GM19324 (cell line): ENCODE measurements at regions not wholly inside any gene's neighbourhood (a gene's known extent, or its start where the extent isn't known, plus 50 kb on each side); places are given as distances from the start of the nearest gene placed in this dataset.
"Not testable (repeated sequence)": the region's sequence is repeated elsewhere in the genome, so short reads cannot be mapped to it uniquely, and the experiment has no call there.

Source experiments
- ATAC-seq: cut with Tn5 transposase; IDR thresholded peaks from one replicate; pipeline ENCODE4 v1.9.1; 2021; ENCODE audit warnings: mild to moderate bottlenecking, moderate library complexity; ENCODE audit not compliant: unreplicated experiment, low FRiP score

DNA sequence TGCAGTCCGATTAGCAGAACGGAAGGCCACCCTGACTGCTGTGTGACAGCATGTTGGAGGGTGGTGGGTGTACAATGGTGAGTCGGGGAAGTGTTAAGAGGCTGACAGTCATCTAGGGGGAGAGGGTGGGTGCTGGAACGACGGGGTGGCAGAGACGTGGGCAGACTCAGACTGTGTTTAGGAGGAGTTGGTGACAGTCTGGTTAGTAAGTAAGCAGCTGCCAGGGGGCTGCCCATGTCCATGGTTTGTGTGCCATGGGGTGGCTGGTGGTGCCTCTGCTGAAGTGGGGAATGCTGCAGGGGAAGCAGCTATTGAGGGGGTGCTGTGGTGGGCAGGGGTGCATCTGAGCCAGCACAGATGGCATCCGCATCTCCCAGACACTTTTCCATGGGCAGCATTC lies 51.3 kb upstream of the BOD1 start:
- no peak for ATAC-seq

DNA sequence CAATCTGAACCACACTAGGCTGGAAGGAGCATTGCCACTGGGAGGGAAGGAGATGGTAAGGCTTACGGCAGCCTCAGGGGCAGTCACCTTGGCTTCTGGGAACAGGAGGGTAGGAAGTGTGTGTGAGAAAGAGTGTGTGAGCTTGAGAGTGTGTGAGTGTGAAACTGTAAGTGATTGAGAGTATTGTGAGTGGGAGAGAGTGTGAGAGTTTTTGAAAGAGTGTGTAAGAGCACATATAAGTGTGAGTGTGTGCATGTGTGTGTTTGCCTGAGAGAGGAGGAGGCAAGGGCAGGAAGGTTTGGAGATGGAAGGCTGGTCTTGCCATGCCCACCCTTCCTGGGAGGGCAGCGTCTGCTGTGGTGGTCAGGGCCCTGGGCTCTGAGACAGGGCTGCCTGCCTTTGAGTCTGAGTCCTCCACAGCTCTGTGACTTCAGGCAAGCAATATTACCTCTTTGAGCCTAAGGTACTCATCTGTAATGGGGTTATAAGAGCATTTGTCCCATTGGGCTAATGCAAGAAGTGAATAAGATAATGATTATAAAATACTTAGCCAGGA lies 51.9 kb upstream of the BOD1 start:
- ATAC-seq, result no peak

DNA sequence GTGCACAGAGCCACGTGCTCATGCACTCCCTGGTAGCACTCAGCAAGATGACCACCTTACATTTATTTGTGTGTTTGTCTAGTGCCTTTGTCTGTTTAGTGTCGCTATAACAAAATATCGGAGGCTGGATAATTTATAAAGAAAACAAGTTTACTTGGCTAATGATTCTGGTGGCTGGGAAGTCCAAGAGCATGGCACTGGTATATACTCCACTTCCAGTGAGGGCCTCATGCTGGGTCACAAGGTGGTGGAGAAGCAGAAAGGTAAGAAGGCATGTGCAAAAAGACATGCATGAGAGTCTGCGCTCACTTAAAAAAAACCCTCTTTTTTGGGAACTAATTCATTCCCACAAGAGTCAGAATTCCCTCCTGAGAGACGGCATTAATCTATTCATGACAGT lies 52.5 kb upstream of the BOD1 start:
- ATAC-seq, result no peak

DNA sequence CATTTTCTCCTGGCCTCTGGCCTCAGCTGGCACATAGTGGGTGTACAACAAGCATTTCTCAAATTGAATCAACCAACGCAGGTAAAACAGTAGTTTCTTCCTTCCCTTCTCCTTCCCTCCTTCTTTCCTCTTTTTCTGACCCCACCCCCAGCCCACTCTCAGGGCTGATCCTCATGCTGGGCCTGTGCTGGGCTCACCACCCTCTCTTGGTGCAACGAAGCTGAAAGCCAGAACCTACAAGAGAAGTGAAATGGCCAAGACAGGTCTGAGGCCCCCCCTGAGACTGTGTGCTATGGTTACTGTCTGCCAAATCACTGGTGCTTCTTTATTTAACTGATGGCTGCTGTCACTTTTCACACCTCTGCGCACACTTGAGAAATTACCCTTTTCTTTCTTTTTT lies 53.0 kb upstream of the BOD1 start:
- ATAC-seq, result no peak

DNA sequence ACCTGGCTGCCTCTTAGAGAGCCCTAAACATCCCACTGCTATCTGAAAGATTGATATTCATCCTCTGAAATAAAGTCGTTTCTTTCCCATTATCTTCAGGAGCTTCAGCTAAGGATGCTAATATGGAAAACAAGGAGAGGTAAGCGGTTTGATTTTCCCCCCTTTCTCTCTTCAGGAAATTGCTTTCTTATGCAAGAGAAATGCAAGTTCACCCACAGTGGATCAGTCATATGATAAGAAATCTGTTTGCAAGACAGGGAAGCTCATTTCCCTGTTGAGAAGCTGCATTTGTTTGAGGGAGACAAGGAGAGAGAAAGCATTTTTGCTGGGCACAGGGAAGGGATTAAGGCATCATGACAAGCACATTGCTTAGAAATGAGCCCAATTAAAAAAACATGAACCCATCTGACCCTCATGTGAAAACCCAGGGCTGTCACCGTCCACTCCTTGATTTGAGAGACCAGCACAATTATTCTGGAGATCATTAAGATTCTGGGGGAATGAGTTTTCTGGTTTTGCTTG lies 53.7 kb upstream of the BOD1 start:
- ATAC-seq, result no peak

DNA sequence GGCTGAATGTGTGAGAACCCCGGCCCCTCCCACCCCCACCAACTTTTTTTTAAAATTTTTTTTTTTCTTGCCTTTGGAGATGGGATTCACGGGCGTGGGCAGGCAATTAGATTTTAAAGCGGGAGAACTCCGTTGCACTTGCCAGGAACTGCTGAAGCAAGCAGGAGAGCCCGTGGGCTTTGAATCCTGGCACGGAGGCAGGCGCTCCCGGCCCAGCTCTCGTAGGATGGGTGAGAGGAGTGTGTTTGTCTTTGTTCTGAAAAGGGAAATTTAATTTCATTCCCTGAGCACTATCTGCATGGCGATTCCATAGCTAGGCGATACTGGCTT lies 54.3 kb upstream of the BOD1 start:
- no peak for ATAC-seq

DNA sequence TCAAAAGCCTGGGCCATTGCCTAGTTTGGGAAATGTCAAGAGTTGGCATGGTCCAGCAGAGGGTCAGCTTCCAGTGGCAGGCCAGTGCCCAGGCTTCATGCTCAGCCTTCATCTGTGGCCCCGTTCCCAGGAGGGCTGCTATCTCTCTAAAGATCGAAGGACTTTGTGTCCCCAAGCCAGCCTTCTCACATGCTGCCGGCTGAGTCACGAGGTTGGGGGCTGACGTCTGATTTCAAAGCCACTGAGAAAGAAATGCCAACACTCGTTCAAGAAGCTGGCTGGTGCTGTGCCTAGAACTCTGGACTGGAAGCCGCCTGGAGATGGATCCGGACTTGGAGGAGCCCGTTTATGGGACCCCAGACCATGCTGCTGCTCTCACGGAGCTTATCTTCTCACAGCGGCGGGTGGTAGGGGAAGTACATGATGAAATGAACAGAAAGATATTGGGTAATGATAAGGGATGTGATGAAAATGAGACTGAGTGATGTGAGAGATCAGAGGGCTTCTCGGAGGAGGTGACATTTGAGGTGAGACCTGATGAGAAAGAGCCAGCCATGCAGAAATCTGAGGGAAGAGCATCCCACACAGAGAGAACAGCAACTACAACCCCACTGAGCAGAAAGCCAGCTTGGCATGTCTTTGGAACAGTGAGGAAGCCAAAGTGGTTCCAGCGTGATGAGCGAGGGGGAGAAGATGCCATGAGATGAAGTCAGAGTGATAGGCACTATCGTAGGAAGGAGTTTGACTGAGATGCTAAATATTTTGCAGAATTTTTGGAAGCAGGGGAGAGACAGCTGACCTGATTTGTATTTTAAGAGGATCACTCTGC lies 54.9 kb upstream of the BOD1 start:
- ATAC-seq, result no peak

DNA sequence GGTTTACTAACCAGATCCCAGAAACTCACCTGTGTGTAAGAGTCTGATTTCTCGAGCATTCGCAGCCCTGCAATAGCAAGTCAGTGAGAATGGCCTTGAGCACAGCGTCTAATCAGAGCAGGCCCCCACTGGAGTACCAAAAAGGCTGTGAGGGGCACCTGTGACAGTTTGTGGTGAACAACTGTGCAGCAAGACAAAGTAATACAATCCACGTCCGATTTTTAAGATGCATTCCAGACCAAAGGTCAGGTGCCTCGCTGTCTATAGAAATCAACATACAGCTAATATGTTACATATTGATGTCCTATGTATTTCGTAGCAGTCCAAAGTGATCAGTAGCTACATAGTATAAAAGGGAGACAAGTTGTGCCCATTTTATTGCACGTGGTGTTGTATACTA lies 55.7 kb upstream of the BOD1 start:
- no peak for ATAC-seq

DNA sequence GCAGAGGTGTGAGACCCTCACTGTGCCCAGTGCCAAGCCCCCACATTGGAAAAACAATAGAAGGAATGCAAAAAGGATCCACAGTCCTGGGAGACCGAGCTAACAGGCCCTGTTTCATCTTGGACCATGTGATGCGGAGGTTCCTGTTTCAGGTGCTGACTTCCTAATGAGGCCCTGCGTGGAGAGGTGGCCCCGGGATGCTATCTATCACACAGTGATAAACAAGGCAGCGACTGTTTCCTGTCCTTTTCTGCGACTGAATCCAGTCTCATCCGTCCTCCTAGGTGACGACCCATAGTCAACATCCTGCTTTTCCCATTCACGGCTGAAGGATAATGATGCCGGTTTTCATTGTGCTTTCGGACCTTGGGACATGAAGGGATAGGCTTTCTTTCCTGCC lies 56.4 kb upstream of the BOD1 start:
- ATAC-seq, result no peak

DNA sequence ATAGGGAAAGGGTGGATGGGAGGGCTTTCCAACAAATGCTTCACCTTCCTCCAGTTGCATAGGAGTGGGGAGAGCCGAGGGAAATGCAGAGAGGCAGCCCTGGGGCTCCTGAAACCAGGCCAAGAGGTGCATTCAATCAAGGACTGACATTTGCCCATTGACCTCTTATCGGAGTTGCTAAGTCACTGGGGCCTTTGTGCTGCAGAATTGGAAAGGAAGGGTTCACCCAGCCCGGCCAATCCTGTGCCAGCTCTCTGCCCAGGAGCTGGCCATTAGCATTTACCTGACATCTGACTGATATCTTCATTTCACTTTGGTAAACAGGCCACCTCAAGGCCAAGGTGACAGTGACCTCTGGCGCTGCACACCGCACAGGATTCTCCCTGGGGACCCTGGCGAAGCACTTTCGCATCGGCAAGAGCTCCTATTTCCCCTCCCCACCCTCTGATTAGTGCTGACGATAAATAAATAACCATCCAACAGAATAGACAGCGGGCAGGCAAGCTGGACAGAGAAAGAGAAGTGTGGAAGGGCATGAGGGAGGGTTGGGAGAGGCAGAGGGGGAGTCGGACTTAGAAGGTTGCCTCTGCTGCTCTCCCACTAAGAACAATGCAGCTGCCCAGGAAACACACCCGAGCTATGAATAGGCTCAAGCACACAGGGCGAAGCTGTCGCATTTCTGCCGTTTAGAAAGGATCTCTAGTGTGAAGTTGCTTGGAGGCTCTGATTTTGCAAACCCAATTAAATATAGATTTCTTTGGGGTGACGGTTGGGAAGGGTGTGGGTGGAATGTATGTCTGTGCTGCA lies 57.0 kb upstream of the BOD1 start:
- ATAC-seq, result no peak

DNA sequence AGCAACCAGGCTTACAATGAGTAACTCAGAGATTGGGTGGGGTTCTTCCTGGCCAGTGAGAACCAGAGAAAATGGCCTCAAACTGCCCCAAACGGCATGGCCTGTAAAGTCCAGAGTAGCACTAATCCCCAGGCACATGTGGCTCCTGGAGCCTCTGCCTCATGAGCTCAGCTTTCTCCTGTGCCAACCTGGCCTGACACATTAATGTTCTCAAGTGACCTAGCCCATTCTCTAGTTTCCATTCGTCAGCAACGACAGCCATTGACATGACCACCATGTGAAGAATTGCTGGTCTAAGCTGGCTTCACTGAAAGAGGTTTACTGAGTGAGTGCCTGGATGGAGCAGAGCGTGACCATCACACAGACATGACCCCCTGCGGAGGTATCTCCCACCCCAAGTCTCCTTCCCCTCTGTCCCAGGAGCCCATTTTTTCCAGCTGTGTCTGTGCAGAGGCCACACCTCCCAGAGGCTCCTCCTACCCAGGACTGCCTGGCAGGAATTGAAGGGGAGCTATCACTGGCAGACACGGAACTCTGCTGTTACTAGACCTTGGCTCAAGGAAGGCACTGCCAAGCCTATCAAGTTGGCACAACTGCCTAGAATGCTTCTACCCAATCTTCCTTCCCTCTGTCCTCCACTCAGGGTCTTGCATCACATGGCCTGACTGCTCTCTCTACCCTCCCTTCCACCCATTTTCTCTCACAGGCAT lies 59.0 kb upstream of the BOD1 start:
- no peak for ATAC-seq

DNA sequence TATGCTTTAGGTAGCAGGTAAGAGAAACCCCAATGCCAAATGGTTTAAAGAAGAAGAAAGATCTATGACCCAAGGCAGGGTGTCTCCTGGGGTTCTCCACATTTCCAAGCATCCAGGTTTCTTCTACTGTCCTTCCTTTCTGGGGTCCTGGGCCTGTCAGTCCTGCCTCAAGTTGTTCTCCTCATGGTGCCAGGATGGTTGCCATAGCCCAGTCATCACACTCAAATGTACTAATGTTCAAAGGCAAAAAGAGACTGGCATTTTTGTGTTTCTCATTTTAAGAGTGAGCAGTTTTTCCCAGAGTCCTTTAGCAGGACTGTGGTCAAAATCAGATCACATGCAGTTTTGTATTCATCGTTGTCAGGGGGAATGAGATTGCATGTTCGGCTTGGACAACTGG lies 59.9 kb upstream of the BOD1 start:
- ATAC-seq, result no peak

DNA sequence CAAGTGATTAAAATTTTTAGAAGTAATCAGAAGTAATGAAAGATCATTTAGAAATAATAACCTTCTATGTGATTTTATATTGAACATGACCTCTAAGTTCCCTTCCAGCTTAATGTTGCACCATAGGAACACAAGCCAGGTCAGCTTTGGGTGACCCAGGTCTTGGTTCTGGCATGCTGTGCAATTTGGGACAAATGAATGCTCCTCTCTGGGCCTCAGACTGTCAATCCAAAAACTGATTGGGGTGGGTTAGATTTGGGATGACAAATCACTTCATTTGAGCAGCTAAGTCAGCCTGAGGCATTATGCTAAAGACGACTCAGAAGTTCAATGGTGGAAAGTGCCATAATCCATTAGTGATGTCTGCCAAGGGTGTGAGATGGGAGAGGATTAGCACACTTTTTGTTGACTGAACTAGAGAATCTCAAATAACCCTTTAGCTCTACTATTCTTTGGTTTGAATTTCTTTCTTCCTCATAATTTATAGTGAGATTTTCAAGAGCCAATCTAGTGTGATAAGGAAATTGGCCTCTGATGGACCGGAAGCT lies 60.7 kb upstream of the BOD1 start:
- ATAC-seq, result no peak

DNA sequence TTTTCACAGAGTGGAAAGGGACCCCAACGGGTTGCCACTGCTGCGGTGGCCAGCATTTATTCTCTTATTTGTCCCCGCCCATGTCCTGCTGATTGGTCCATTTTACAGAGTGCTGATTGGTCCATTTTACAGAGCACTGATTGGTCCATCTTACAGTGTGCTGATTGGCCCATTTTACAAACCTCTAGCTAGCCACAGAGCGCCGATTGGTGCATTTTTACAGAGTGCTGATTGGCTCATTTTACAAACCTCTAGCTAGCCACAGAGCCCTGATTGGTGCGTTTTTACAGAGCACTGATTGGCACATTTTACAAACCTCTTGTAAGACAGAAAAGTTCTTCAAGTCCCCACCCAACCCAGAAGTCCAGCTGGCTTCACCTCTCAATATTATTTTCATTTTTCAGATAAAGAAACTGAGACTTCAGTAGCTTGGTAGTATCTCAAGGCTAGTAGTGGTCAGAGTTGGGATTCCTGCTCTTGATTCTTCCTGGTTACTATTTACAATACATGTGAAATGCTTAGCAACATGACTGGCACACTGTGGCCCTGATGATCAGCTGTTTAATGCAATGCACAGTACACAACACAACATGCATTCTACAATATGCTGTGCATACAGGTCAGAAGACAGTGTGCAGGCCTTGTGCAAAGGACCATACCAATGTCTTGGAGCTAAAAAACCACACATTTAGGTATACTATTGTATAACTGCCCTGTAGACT lies 63.6 kb upstream of the BOD1 start:
- peak; percentile 60 for ATAC-seq

DNA sequence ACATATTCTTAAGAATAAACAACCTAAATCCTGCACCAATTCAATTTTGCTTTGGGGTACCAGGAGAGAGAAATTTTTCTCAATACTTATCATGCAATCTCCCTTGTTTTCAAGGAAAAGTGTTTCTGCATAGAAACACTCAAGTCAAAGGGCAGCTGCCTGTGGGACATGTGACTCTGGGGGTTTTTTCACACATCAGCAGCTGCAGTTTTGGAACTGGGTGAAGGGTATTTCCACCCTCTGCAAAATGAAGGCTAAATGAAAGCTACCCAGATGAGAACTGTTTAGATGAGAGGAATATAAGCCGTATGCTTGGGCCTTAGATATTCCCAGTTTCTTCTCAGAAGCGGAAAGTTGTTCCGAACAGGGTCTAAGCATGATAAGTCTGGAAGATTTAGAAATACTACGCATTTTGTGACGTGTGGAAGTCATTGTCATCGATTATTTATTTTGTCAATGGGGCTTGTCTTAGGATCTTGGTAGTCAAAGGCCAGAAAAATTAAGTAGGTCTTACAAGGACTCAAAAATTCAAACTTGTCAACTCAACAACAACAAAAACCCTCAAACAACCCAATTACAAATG lies 64.3 kb upstream of the BOD1 start:
- peak; percentile 71 for ATAC-seq

DNA sequence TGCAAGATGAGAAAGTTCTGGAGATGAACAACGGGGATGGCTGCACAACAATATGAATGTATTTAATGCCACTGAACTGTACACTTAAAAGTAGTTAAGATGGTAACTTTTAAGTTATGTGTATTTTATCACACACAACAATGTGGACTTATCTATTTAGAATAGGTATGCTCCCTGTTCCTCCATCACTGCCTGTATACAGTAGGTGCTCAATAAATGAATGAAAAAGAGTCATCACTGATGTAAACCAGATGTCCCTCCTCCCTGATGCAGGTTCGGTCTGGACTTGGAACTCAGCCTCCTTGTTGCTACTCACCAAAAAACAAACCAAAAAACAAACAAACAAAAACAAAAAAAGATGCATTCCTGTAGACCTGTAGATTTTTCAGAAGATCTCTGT lies 65.9 kb upstream of the BOD1 start:
- no peak for ATAC-seq

DNA sequence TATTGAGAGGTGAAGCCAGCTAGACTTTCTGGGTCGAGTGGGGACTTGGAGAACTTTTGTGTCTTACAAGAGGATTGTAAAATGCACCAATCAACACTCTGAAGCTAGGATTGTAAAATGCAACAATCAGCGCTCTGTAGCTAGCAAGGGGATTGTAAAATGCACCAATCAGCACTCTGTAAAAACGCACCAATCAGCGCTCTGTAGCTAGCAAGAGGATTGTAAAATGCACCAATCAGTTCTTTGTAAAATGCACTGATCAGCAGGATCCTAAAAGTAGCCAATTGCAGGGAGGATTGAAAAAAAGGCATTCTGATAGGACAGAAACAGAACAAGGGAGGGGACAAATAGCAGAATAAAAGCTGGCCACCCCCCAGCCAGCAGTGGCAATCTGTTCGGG lies 68.1 kb upstream of the BOD1 start:
- ATAC-seq, result not testable (repeated sequence)

DNA sequence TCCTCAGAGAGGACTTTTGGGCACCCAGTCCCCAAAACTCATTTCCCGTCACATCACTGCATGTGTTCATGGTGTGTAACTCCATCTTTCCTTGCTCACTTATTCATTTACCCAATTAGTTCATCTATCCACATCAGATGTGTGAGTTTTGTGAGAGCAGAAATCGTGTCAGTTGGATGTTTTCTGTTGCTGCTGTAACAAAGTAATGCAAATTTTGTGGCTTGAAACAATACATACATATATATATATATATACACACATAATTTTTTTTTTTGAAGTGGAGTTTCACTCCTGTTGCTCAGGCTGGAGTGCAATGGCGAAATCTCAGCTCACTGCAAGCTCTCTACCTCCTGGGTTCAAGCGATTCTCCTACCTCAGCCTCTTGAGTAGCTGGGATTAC lies 70.5 kb upstream of the BOD1 start:
- ATAC-seq, result no peak

DNA sequence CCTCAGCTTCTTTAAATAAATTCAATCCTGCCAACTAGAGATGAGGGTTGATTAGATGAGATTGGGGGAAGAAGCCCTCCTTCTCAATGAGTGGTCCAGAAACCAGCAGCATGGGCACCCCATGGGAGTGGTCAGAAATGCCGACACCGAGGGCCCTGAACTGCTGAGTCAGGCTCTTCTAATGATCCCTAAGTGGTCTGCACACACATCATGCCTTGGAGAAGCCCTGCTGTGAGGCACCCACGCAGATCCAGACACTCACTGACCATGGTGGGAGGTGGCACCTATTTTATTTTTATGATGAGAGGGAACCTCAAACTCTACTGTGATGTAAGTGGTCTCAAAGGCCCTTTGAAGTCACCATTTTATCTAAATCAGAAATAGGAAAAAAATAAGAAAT lies 72.3 kb upstream of the BOD1 start:
- ATAC-seq, result no peak
